ENCODE measurements at regions not wholly inside any gene's neighbourhood (a gene's known extent, or its start where the extent isn't known, plus 50 kb on each side); places are given as distances from the start of the nearest gene placed in this dataset.

GRCh38 chr19:46955813-46956371, 63.7 kb upstream of the NPAS1 start:
- no peak for DNase-seq (ENCODE audit: low spot score)
- intact Hi-C loops (cut with DNase I) = no loop called here
- 74% methylated on average over 6 of the region's 6 CpGs for WGBS
- H3K4me1 ChIP-seq (replicated peaks) = peaks cover 11% of the 10 kb centered on the region
- TF ChIP-seq CTCF (IDR thresholded peaks at IDR 0.05) (no peak), POLR2A (IDR thresholded peaks at IDR 0.05) (no peak), POLR2AphosphoS5 (IDR thresholded peaks at IDR 0.05) (no peak)
- H3K27ac ChIP-seq = no peak overlapping the region
- no peaks in the 10 kb centered on the region for H3K36me3 ChIP-seq
- H3K4me3 ChIP-seq = no peak overlapping the region
- H3K27me3 ChIP-seq (replicated peaks; ENCODE audit: insufficient read depth) = no peaks in the 10 kb centered on the region
- H3K9me3 ChIP-seq = no peaks in the 10 kb centered on the region

GRCh38 chr19:46958532-46958931, 61.1 kb upstream of the NPAS1 start:
- Histone ChIP-seq H3K4me3 (no peak overlapping the region), H3K4me1 (replicated peaks) (peaks cover 4% of the 10 kb centered on the region), H3K36me3 (no peaks in the 10 kb centered on the region), H3K27ac (no peak overlapping the region), H3K9me3 (no peaks in the 10 kb centered on the region), H3K27me3 (replicated peaks; ENCODE audit: insufficient read depth) (no peaks in the 10 kb centered on the region)
- DNase-seq (ENCODE audit: low spot score) = no peak
- no peak for TF ChIP-seq POLR2A (IDR thresholded peaks at IDR 0.05)
- TF ChIP-seq POLR2AphosphoS5 (IDR thresholded peaks at IDR 0.05) = no peak
- TF ChIP-seq CTCF (IDR thresholded peaks at IDR 0.05) = no peak
- 74% methylated on average over 6 of the region's 6 CpGs for WGBS
- intact Hi-C loops (cut with DNase I) = no loop called here

GRCh38 chr19:46959894-46960556, 59.6 kb upstream of the NPAS1 start:
- intact Hi-C loops (cut with DNase I) = no loop called here
- DNase-seq (ENCODE audit: low spot score) = no peak
- Histone ChIP-seq H3K27ac (no peak overlapping the region), H3K9me3 (no peaks in the 10 kb centered on the region), H3K4me1 (replicated peaks) (peaks cover 4% of the 10 kb centered on the region), H3K36me3 (no peaks in the 10 kb centered on the region), H3K27me3 (replicated peaks; ENCODE audit: insufficient read depth) (no peaks in the 10 kb centered on the region), H3K4me3 (no peak overlapping the region)
- TF ChIP-seq POLR2AphosphoS5 (IDR thresholded peaks at IDR 0.05) = no peak
- TF ChIP-seq CTCF (IDR thresholded peaks at IDR 0.05) = no peak
- TF ChIP-seq POLR2A (IDR thresholded peaks at IDR 0.05) = no peak
- 93% methylated on average over 5 of the region's 5 CpGs for WGBS

- Histone ChIP-seq H3K4me3 (no peak overlapping the region), H3K36me3 (no peaks in the 10 kb centered on the region), H3K9me3 (no peaks in the 10 kb centered on the region), H3K27me3 (replicated peaks; ENCODE audit: insufficient read depth) (no peaks in the 10 kb centered on the region), H3K4me1 (replicated peaks) (no peaks in the 10 kb centered on the region), H3K27ac (no peak overlapping the region)
- intact Hi-C loops (cut with DNase I) = no loop called here
- no peak for TF ChIP-seq CTCF (IDR thresholded peaks at IDR 0.05)
- TF ChIP-seq POLR2AphosphoS5 (IDR thresholded peaks at IDR 0.05) = no peak
- no peak for TF ChIP-seq POLR2A (IDR thresholded peaks at IDR 0.05)
- 64% methylated on average over 2 of the region's 2 CpGs for WGBS
- no peak for DNase-seq (ENCODE audit: low spot score)
Observed at GRCh38 chr19:46962030-46962570, 57.5 kb upstream of the NPAS1 start.
